NCI-H2227 (cell line): ENCODE measurements at regions not wholly inside any gene's neighbourhood (a gene's known extent, or its start where the extent isn't known, plus 50 kb on each side); places are given as distances from the start of the nearest gene placed in this dataset.
"Not testable (repeated sequence)": the region's sequence is repeated elsewhere in the genome, so short reads cannot be mapped to it uniquely, and the experiment has no call there.

Experiments
- DNase-seq: peaks from one replicate; lab custom pipeline; 2025; ENCODE audit not compliant: unreplicated experiment; lab: John Stamatoyannopoulos, UW

DNA sequence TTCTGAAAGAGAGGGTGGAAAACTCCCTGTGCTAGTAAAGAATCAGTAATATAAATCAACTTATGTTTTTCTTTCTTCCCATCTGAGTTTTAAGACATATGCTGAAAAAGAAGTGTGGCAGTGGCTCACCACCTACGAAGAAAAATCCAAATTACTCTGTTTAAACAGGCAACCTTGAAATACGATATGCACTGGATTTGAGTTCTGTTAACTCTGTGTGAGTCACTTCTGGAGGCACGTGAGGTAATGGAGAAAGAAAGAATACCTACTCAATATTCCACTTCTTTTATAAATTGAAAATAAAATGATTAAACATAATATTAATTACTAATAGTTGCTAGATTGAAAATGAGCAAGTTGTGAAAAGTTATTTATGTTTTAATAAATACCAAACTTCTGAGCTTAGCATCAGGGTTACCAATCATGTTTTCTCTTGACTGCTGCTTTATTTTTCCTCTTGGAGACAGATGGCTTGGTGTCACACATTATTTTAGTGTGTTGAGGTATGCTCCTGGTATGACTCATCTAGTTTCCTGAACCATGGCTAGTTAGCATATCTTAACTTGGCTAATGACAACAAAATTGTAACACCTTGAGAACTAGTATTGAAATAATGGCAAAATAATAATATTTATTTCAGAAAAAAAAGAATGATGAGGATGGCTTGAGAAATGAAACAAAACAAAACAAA, 1705.5 kb upstream of the PIK3C3 start:
- no peak for DNase-seq

DNA sequence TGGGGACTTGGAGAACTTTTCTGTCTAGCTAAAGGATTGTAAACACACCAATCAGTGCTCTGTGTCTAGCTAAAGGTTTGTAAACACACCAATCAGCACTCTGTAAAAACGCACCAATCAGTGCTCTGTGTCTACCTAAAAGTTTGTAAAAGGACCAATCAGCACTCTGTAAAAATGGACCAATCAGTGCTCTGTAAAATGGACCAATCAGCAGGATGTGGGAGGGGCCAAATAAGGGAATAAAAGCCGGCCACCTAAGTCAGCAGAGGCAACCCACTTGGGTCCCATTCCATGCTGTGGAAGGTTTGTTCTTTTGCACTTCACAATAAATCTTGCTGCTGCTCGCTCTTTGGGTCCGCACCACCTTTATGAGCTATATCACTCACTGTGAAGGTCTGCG, 1709.4 kb upstream of the PIK3C3 start:
- DNase-seq: not testable (repeated sequence)

DNA sequence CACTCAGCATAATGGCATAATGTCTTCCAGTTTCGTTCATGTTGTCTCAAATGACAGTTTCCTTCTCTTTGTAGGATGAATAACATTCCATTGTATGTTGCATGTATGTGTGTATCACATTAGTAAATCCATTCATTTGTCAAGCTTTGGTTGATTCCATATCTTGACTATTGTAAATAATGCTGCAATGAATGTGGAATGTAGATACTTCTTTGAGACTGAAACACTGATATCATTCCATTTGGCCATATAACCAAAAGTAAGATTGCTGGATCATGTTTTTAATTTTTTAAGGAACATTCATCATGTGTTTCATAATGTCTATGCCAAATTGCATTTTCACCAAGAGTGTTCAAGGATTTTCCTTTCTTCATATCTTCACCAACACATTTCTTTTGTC, 1711.4 kb upstream of the PIK3C3 start:
- no peak for DNase-seq

- DNase-seq: no peak
Measured at GRCh38 chr18:40235836-40236235, 1719.2 kb upstream of the PIK3C3 start.

DNA sequence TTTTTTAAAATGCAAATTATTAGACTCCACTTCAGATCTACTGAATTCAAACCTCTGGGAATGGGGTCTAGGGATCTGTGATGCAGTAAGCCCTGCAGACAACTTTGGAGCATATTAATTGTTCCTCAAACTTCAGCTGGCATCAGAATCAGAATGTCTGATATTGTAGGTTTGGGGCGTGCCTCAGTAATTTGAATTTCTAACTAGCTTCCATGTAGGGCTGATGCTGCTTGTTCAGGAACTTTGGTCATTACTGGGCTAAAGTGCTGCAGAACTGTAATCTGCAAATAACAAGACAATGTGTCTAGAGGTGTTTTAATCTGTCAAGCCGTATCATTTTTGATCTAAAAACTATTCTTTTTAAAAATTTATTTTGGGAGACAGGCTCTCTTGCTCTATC, 1719.7 kb upstream of the PIK3C3 start:
- DNase-seq: no peak

DNA sequence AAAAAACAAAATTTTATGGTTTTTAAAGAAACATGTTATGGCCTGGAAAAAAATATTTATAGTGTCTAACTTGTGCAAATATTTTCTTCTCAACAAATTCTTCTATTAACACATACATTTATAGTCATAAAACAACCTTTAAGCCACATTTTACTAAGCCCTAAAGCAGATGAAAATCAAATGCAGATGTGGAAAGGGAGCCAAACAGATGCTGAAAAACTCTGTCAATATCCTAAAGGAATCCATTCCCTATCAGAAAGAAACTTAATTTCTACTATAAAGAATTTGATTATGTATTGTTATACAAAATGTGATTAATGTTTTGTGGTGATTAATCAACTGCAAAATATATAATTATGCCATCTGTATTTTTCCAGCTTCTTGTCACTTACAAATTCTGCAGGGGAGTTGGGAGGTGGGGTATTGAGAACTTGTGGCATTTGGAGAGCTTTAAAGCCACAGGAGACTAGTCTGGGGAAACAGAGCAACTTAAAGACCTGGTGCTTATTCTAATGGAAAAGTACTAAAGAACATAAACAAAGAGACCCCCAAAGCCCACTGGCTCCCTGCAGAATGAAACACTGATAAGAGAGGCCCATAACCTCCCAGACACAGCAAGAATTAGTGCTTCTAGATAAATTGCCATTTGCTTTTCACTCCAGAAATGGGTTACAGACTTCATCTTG, 1721.0 kb upstream of the PIK3C3 start:
- no peak for DNase-seq

DNA sequence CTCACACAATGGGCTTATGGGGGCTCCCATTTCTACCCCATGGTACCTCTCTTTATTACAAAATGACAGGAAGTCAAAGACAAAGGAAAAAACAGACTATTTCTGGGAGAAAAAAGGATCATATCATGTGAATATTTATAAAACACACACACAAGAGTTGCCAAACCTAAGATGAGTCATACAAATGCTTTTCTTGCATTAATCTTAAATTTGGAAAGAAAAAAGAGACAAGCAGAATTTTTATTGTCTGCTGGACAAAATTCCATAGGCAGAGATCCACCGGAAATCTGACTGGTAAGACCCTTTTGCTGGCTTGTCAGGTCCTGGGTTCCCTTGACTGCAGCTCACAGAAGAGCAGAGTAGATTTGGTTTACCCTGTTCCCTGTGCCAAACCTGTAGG, 1732.3 kb upstream of the PIK3C3 start:
- DNase-seq: no peak

GRCh38 chr18:40216856-40217255, 1738.2 kb upstream of the PIK3C3 start:
- DNase-seq: no peak

GRCh38 chr18:40215979-40216378, 1739.1 kb upstream of the PIK3C3 start:
- DNase-seq: no peak

DNA sequence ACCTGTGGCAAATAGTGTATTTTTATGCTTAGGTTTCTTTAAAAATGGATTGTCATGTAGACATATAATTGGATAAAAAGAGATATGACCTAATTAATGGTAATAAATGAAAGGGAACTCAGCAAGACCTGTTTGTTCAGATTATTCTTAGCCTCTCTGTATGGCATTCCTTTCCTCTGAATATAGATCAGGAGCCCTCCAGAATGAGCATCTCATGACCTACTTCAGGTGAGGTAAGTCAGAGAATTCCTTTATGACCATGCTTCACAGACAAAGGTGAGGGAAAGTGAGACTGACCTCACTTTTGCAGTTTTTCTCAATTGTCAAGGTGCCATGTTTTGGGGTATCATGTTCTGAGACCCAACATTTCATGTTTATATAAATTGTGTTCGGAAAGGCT, 1744.3 kb upstream of the PIK3C3 start:
- no peak for DNase-seq

- DNase-seq: no peak
Measured at GRCh38 chr18:40208958-40209357, 1746.1 kb upstream of the PIK3C3 start.

DNA sequence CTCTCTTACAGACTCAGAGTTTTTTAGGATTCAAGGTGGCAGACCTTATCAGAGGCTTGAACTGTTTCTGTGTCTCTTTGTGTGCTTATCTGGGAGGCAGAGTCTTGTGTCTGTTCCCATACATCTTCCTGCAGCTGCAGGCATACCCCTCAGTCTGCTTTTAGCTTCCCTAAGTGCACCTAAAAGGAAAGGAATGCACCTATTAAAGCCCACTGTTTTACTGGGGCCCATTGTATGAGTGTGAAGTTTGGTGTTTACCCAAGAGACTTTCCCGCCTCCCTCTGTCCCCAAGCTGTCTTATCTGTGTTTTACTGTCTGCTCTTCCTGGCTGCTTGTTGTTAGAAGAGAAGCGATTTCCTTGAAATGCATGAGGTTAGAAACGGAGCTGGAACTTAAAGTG, 1757.3 kb upstream of the PIK3C3 start:
- DNase-seq: no peak

- no peak for DNase-seq
Measured at GRCh38 chr18:40186677-40187076, 1768.4 kb upstream of the PIK3C3 start.

DNA sequence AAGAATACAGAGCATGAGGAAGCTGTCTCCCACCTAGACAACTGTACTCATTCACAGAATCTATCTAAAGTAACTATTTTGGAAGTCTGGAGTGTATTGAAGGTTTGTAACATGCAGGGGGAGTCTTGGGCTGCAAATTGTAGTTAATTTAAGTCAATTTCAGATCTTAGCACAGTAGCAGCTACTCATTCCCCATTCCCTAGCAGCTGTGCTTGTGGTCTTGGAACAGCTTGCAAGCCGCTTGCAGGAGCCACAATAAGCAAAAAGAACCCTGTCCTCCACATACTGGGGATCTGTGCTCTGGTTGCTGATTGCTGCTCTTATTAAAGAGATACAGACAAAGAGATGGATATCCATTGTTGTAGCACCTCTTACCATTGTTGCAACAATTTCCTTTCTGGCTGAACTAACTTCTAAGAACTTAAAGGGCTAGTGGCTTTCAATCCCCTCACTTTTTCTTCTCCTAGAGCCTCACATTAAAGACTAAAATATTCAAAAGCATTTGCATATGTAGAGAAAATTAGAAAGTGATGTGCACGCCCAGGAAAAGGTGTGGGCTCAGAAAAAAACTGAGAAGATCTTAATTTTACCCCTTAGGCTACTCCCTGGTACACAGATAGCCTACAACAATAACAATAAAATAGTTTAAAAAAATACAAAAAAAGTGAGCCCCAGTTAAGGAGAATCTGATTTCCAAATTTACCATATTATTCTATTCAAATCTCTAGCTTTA, 1775.1 kb upstream of the PIK3C3 start:
- peak; percentile 5 for DNase-seq

DNA sequence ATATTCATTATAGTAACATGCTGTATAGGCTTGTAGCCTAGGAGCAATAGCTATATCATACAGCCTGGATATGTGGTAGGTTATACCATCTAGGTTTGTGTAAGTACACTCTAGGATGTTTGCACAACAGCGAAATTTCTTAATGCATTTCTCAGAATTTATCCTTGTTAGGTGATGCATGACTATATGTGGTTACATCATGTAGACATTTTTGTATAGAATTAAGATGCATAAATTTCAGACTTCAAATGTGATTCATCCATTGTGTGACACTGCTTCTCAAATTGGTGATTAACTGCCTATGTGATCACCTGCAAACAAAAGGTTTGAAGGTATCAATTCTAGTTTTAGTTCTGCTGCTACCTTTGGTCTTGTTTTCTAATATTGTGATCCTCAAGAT, 1787.0 kb upstream of the PIK3C3 start:
- no peak for DNase-seq

GRCh38 chr18:40163254-40163653, 1791.8 kb upstream of the PIK3C3 start:
- DNase-seq: no peak

- no peak for DNase-seq
Measured at GRCh38 chr18:40160361-40160760, 1794.7 kb upstream of the PIK3C3 start.

DNA sequence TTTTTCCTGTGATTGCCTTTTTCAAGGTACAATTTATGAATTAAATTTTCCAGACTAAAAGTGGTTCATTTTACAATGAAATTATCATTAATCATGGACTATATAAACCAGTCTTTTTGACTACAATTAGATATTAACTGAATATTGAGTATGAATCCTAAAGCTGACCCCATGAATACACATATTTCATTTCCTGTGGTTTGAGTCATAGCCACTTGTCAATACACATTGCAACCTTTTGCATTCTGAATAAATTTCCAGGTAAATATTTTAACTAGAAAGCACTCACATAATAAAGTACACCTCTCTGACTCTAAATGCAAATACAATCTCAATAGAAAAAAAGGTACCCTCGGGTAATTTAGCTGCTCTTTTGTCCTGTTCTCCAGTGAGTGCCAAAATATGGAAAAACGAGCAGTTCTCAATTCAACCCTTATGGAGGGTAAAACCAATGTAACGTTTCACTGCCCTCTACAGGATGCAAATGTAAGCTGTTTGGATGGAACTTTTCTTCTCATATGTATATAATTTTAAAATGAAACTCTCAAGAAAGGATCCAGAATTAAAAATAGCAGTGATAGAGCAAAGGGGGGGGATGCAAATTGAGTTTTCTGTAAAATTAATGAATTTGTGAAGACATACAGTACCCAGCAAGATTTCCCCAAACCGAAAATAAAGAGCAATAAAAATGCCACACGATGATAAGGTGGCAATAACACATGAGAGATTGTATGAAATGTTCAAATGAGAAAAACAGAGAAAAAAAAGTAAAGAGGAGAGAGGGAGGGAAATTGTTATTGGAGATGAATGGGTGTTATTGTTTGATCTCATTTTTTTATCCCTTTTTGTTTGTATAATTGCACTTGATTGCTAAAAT, 1795.7 kb upstream of the PIK3C3 start:
- DNase-seq: peak; percentile 62

DNA sequence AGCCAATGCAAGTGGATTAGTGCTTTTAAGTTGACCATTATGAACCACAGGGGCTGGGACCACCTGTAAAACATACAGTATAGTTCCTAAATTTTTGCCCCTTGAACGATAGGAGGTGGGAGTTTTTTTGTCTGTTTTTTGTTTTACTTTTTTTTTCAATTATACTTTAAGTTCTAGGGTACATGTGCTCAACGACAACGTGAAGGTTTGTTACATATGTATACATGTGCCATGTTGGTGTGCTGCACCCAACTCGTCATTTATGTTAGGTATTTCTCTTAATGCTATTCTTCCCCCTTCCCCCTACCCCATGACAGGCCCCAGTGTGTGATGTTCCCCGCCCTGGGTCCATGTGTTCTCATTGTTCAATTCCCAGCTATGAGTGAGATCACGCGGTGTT, 1797.9 kb upstream of the PIK3C3 start:
- DNase-seq: no peak

DNA sequence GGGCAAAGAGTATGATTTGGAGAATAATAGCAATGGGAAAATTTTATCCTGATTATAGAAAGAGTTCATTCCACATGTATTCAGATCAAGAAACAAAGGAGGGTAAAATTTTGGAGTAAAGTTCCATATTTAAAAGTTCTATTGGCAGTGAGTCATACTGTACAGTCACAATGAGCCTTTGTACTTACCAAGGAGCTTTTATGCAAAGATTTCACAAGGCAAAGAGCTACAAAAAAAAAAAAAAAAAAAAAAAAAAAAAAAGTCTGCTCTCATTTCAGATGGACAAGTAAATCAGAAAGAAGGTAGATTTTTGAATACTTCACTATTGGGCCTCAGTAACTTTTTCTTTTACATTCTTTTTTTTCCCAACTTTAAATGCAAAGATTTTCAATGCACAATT, 1802.2 kb upstream of the PIK3C3 start:
- no peak for DNase-seq

DNA sequence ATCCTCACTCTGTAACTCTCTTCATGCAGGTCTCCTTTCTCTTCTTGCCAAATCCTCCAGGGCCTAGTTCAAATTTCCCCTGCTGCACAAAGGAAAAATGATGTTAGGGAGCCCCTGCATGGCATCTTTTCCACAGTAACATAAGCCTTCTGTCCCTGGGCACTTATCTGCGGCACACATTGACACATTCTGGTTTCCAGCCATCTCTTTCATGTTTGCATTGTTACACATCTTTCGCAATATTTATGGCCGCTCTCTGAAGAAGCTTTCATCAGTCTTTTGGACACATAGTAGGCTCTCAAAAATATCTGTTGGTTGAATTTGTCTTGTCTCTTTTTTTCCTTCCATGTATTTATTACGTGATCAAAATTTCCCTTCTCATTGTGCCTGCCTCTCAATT, 1806.1 kb upstream of the PIK3C3 start:
- no peak for DNase-seq
